GM21825 (cell line): ENCODE measurements at regions not wholly inside any gene's neighbourhood (a gene's known extent, or its start where the extent isn't known, plus 50 kb on each side); places are given as distances from the start of the nearest gene placed in this dataset.
"Not testable (repeated sequence)": the region's sequence is repeated elsewhere in the genome, so short reads cannot be mapped to it uniquely, and the experiment has no call there.

Source experiments
- ATAC-seq: cut with Tn5 transposase; IDR thresholded peaks from one replicate; pipeline ENCODE4 v1.9.1; 2021; ENCODE audit warnings: mild to moderate bottlenecking, moderate library complexity; ENCODE audit not compliant: unreplicated experiment

DNA sequence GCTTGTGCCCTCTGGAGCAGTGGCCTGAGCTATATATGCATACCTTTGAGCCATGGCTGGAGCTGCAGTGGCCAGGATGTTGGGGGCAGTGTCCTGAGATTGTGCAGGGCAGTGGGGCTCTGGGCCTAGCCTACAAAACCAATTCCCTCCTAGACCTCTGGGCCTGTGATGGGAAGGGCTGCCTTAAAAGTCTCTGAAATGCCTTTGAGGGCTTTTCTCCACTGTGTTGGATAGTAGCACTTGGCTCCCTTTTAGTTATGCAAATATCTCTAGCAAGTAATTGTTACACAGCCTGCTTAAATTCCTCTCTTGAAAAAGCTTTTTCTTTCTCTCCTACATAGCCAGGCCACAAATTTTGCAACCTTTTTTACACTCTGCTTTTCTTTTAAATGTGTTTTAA is 426.4 kb downstream of the ACTR3B start:
- no peak for ATAC-seq

DNA sequence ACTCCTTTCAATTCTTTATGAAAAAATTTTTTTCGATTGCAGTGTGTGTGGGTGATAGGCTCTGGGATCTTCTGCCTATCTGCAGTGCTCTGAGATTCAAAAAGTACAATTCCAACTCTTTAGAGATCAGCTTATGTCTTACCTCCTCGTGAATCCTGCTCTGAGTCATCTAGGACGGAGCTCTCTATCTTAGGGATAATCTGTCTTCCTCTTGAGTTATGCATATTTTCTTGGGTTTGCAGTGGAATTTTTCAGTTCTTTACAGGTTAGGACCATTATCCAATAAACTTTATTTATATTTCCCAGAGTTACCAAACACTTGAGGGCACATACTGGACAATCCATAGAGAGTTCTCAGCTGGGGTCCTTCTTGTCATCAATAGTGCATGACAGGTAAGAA is 428.6 kb downstream of the ACTR3B start:
- ATAC-seq: no peak

DNA sequence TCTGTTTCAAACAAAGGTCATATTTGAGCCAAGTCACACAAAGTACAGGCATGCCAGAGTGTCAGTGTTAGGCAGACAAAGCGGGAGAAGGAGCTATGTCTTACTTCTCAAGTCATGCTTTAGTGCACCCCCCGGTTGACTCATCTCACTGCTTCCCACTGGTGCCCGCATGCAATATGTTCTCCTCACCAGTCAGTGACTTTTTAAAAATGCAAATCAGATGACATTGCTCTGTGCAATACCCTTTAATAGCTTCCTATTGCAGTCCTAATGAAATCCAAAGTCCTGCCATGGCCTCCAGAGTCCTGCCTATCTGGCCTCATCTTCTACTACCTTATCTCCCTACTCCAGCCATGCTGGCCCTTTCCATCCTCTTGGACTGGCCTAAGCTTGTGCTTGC is 429.1 kb downstream of the ACTR3B start:
- ATAC-seq: no peak

DNA sequence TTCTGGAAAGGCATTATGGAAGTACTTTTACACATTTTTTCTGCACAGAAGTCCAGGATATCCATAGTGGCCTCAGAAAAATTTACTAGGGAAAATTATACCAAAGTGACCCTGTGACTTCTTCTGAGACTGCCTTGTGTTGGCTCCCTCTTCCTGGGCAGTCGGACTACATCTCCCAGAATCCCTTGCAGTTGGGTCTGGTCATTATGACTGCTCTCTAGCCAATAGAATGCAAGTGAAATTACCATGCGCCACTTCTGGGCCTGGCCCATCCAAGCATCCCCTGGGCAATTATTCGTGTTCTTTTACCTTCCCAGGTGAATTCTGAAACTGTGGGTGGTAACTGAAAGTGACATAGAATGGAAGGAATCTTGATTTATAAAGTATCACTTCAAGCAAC is 430.9 kb downstream of the ACTR3B start:
- ATAC-seq: no peak

- no peak for ATAC-seq
Observed at GRCh38 chr7:153190986-153191385, 431.4 kb downstream of the ACTR3B start.

GRCh38 chr7:153193144-153193595 is 433.6 kb downstream of the ACTR3B start:
- ATAC-seq: peak; percentile 60

DNA sequence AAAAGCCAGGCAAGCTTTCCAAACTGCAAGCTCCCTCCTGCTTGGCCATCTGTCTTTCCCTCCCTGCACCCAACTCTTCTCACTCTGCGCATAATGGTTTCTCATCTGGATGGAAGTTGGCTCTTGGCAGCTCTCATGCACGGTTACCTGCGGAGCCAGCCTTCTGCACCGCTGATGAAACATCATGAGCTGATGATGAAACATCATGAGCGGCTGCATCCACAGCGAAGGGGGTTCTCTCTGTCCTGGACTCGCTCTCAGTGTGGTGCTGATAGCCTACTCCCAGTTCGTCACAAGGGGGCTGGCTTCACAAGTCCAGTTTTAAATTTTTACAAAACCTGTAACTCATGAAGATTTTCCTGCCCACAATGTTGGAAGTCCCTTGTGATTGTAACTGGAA is 457.5 kb downstream of the ACTR3B start:
- ATAC-seq: no peak

GRCh38 chr7:153224890-153225289 is 465.3 kb downstream of the ACTR3B start:
- ATAC-seq: no peak

GRCh38 chr7:153245136-153245535 is 485.6 kb downstream of the ACTR3B start:
- not testable (repeated sequence) for ATAC-seq

DNA sequence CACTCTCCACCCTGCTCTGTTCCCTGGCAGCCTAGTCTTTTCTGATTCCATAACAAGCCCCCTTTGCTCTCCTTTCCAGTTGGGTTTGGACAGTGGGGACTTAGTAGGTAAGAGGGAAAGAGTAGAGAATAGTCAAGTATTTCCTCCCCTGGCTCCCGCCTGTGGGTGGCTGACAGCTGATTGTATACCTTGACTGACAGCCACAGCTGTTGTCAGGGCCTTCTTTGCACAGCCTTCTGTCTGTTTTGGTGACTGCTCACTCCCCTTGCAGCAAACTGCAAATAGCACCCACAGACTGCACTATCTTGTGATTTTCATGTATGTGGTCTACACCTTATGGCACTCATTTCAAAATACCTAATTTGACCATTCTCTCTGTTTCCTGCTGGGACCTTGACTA is 486.3 kb downstream of the ACTR3B start:
- ATAC-seq: no peak

GRCh38 chr7:153247926-153248325 is 488.4 kb downstream of the ACTR3B start:
- ATAC-seq: no peak

DNA sequence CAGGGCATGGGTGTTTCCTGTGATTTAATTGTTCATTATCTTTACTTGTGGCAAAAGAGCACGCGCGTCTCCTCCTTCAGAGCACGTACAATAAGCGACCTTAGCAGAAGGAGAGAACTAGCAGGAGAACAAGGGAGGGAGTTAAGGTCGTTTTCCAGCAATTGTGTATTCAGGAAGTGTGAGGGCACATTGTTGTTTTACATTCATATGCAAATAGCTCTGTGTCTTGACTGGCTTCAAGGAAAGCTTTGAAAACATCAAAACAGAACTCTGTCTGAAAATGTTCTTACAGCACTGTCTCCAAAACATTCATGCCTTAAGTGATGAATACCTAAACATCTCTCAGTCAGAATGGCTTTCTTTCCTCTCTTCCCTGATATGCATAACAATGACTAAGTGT is 499.1 kb downstream of the ACTR3B start:
- ATAC-seq: no peak

DNA sequence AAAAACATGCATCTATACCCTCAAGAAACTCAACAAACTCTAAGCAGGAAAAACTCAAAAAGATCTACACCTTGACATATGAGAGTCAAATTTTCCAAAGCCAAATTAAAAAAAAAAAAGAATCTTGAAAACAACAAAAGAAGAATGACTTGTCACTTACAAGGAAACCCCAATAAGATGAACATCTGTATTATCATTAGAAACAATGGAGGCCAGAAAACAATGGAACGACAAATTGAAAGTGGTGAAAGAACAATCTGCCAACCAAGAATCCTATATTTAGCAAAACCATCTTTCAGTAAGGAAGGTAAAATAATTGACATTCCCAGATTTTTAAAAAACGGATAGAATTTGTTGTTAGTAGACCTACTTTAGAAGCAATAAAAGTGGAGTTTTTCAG is 516.8 kb downstream of the ACTR3B start:
- no peak for ATAC-seq

GRCh38 chr7:153286763-153287162 is 527.2 kb downstream of the ACTR3B start:
- ATAC-seq: no peak

- ATAC-seq: no peak
Observed at GRCh38 chr7:153290066-153290465, 530.5 kb downstream of the ACTR3B start.

- no peak for ATAC-seq
Observed at GRCh38 chr7:153297141-153297540, 537.6 kb downstream of the ACTR3B start.

GRCh38 chr7:153301936-153302335 is 542.4 kb downstream of the ACTR3B start:
- ATAC-seq: no peak

- ATAC-seq: no peak
Observed at GRCh38 chr7:153320005-153320404, 560.5 kb downstream of the ACTR3B start.

GRCh38 chr7:153320681-153321080 is 561.1 kb downstream of the ACTR3B start:
- no peak for ATAC-seq

DNA sequence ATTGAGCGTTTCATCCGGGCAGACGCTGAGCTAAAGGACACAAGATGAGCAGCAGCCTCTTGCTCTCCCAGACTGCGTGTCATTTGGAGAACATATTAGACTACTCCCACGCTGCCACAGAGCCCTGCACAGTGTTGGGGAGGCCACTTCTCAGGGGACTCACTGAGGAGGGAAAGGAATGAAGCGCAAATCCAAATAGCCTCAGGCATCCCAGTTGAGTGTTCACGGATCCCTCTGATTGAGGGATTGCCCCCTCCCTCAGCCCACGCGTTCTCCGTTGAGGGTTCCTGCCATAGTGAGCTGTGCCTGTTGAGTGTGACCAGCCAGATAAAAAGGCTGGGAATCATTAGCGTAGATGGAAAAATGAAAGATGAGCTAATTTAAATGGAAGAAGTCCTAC is 563.4 kb downstream of the ACTR3B start:
- no peak for ATAC-seq

GRCh38 chr7:153324094-153324493 is 564.5 kb downstream of the ACTR3B start:
- ATAC-seq: no peak

- ATAC-seq: no peak
Observed at GRCh38 chr7:153327683-153328082, 568.1 kb downstream of the ACTR3B start.

DNA sequence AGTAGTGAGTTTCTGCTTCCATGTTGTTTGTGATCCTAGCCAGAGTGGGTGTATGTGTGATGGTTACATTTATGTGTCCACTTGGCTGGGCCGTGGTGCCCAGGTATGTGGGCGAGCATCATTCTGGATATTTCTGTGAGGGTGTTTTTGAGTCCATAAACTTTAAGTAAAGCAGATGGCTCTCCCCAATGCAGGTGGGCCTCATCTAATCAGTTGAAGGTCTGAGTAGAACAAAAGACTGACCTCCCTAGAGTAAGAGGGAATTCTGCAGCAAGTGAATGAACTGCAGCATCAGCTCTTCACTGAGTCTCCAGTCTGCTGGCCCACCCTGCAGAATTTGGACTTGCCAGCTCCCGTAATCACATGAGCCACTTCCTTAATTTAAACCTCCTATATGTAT is 571.9 kb downstream of the ACTR3B start:
- ATAC-seq: no peak

- no peak for ATAC-seq
Observed at GRCh38 chr7:153354071-153354470, 594.5 kb downstream of the ACTR3B start.
